Lower leg skin (tissue), 3 donors: ENCODE measurements at regions not wholly inside any gene's neighbourhood (a gene's known extent, or its start where the extent isn't known, plus 50 kb on each side); places are given as distances from the start of the nearest gene placed in this dataset.

ENCODE experiments used
- CTCF ChIP-seq, 3 donors: fragments of 450-650 bp; IDR thresholded peaks; one replicate each; pipeline ENCODE4 v1.5.1; 2016; ENCODE audit warnings: antibody characterized with exemption in 3 of 3, mild to moderate bottlenecking in 3 of 3, moderate library complexity in 2 of 3
- POLR2A ChIP-seq, 2 donors: fragments of 450-650 bp; IDR thresholded peaks; one replicate each; pipeline ENCODE4 v1.6.1; 2016 to 2017; ENCODE audit warnings: antibody characterized with exemption in 2 of 2, mild to moderate bottlenecking in 1 of 2, moderate library complexity in 1 of 2

- no peak for TF ChIP-seq POLR2A (IDR thresholded peaks at IDR 0.05)
- no peak for TF ChIP-seq CTCF (IDR thresholded peaks at IDR 0.05)
Measured at GRCh38 chr18:40631319-40631718, 1323.7 kb upstream of the PIK3C3 start.
